Central memory CD8-positive, alpha-beta T cell (primary cell): ENCODE measurements at regions not wholly inside any gene's neighbourhood (a gene's known extent, or its start where the extent isn't known, plus 50 kb on each side); places are given as distances from the start of the nearest gene placed in this dataset.

ENCODE experiments used
- ATAC-seq: fragments of 150-1000 bp; cut with Tn5 transposase; replicated peaks from 2 replicates; pipeline ENCODE4 v1.10.0; 2022; ENCODE audit warnings: mild to moderate bottlenecking, moderate FRiP score, moderate number of reproducible peaks; ENCODE audit not compliant: poor library complexity, severe bottlenecking; ENCODE audit errors: extremely low read depth
- DNase-seq, 2 donors: peaks; one replicate each; pipeline ENCODE4 v3.0.0; 2021; ENCODE audit warnings: low spot score in 2 of 2
- H3K27ac Mint-ChIP-seq: one replicate; pipeline ENCODE4 v1.8.0; 2022; ENCODE audit warnings: low read depth, mild to moderate bottlenecking, moderate library complexity, mixed read lengths
- H3K27me3 Mint-ChIP-seq: one replicate; pipeline ENCODE4 v1.8.0; 2022; ENCODE audit warnings: mixed read lengths
- H3K36me3 Mint-ChIP-seq: one replicate; pipeline ENCODE4 v1.8.0; 2022; ENCODE audit warnings: mild to moderate bottlenecking, moderate library complexity, mixed read lengths; ENCODE audit not compliant: insufficient read depth
- H3K4me1 Mint-ChIP-seq: one replicate; pipeline ENCODE4 v1.8.0; 2022; ENCODE audit warnings: mixed read lengths
- H3K4me3 Mint-ChIP-seq: one replicate; pipeline ENCODE4 v1.8.0; 2022; ENCODE audit warnings: mild to moderate bottlenecking, moderate library complexity, mixed read lengths
- H3K9me3 Mint-ChIP-seq: one replicate; pipeline ENCODE4 v1.8.0; 2022; ENCODE audit warnings: mixed read lengths

DNA sequence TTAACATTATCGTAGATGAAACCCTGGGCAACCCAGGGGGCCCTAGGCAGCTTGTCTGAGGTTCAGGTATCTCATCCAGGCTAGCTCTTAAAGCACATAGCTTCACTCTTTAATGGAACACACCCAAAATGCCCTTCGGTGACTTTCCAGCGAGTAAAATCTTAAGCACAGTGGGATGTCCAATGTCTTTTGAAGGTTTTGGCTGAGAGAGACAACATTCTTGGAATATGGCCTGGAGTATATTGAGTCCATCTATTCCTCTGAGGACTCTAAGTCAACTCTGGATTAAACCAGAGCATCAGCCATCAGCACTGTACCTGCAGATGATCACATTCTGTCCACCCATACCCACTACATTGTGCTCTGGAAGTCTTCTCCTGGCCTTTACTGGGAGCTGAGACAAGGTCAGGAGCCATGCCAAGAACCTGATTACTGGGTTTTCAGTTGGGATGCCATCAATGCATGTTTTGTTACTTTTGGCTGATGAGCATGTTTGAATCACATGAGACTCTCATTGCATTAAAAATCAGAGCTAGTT is 63.4 kb upstream of the CDH11 start:
- Mint-ChIP-seq H3K4me1 (no peaks in the 10 kb centered on the region), H3K9me3 (peaks cover 19% of the 10 kb centered on the region), H3K4me3 (no peak overlapping the region), H3K27me3 (no peaks in the 10 kb centered on the region), H3K27ac (no peak overlapping the region), H3K36me3 (peaks cover 2% of the 10 kb centered on the region)
- DNase-seq (no peak), ATAC-seq (no peak)

DNA sequence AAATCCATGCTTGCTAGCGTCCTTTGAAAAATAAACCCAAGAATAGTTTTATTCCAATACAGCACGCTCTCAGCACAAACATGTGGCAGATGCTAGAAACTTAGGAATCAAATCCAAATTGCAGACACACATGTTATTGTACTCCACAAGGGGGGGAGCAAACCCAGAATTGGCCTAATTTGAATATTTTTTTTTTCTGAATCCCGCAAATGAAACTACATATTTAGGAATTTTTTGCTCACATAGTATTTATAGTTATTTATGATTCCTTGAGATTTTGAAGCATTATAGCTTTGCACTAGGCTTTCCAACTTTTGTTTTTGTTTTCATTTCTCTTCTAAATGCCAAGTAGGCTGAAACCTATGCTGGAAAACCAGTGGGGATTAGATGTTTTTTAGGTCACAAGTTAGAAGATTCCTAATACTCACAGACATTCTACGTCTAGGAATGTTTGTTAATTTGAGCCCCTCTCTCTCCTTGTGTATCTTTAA is 59.3 kb upstream of the CDH11 start:
- H3K36me3 Mint-ChIP-seq, result no peaks in the 10 kb centered on the region
- ATAC-seq (no peak), DNase-seq (no peak)
- no peaks in the 10 kb centered on the region for H3K4me1 Mint-ChIP-seq
- H3K27ac Mint-ChIP-seq, result no peak overlapping the region
- H3K9me3 Mint-ChIP-seq, result peaks cover 17% of the 10 kb centered on the region
- H3K27me3 Mint-ChIP-seq, result no peaks in the 10 kb centered on the region
- H3K4me3 Mint-ChIP-seq, result no peak overlapping the region

DNA sequence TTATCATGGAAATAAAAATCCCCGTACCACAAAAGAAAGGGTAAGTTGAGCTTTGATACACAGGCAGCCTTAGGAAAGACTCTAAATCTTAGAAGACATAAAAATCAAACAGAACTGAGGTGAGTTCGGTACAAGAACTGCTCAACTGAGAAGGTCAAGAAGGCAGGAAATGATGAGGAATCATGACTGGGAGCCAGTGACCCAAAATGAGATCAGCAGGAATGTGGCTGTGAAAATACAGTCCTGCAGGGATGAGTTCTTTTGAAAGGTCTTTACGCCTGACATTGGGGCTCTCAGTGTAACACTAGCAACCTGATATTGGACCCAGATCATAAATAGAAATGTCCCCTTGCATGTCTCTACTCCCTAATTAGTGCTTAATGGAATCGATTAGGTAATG is 56.3 kb upstream of the CDH11 start:
- Mint-ChIP-seq H3K36me3 (no peaks in the 10 kb centered on the region), H3K4me3 (no peak overlapping the region), H3K27me3 (no peaks in the 10 kb centered on the region), H3K9me3 (peaks cover 11% of the 10 kb centered on the region), H3K27ac (no peak overlapping the region), H3K4me1 (no peaks in the 10 kb centered on the region)
- ATAC-seq, result no peak
- DNase-seq, result no peak

DNA sequence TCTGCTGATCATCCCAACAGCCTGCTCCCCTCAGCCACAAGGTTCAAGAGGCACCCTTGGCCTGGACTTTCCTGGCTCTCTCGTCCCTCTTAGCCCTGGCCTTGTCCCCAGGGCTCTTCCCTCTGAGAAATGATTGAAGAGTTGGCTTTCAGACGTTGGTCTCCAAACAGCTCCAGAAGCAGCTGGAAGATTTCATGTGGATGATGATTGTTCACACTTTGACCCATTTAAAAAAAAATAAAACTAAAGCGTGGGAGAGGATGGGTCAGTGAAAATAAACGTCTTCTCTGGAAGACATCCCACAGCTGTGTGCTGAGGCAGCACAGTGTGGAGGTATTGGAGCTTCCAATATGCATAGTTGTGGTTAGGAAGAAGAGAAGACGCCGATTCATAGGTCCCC is 54.7 kb upstream of the CDH11 start:
- Mint-ChIP-seq H3K36me3 (no peaks in the 10 kb centered on the region), H3K27me3 (no peaks in the 10 kb centered on the region), H3K9me3 (peaks cover 11% of the 10 kb centered on the region), H3K4me1 (no peaks in the 10 kb centered on the region), H3K4me3 (no peak overlapping the region), H3K27ac (no peak overlapping the region)
- DNase-seq (no peak), ATAC-seq (no peak)

DNA sequence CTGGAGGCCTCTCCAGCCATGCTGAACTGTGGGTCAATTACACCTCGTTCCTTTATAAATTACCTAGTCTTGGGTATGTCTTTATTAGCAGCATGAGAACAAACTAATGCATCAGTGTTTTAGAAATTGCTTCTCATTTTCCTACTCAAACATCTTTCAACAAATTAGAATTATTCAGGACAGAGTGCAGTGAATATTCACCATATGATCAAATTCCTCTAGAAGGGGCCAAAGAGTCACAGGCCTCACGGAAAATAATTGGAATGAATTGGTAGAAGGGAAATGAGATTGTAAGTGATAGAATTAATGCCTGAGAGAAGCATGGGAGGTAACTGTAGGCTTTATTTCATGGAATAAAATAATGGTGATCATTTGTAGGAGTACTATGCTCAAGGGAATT is 50.5 kb upstream of the CDH11 start:
- Mint-ChIP-seq H3K4me1 (no peaks in the 10 kb centered on the region), H3K27ac (no peak overlapping the region), H3K9me3 (peaks cover 7% of the 10 kb centered on the region), H3K27me3 (no peaks in the 10 kb centered on the region), H3K4me3 (no peak overlapping the region), H3K36me3 (no peaks in the 10 kb centered on the region)
- ATAC-seq (no peak), DNase-seq (no peak)
